ENCODE measurements at regions not wholly inside any gene's neighbourhood (a gene's known extent, or its start where the extent isn't known, plus 50 kb on each side); places are given as distances from the start of the nearest gene placed in this dataset.

- DNase-seq (ENCODE audit: low read depth): no peak
Observed at GRCh38 chr3:94179059-94179458, 116.2 kb downstream of the NSUN3 start.

GRCh38 chr3:94183551-94183950, 120.7 kb downstream of the NSUN3 start:
- no peak for DNase-seq (ENCODE audit: low read depth)

GRCh38 chr3:94184781-94185180, 121.9 kb downstream of the NSUN3 start:
- no peak for DNase-seq (ENCODE audit: low read depth)

GRCh38 chr3:94185753-94186152, 122.9 kb downstream of the NSUN3 start:
- no peak for DNase-seq (ENCODE audit: low read depth)

- DNase-seq (ENCODE audit: low read depth): no peak
Observed at GRCh38 chr3:94187697-94188096, 124.8 kb downstream of the NSUN3 start.

GRCh38 chr3:94195381-94195780, 132.5 kb downstream of the NSUN3 start:
- DNase-seq (ENCODE audit: low read depth): no peak

- DNase-seq (ENCODE audit: low read depth): no peak
Observed at GRCh38 chr3:94206291-94206690, 143.4 kb downstream of the NSUN3 start.

- no peak for DNase-seq (ENCODE audit: low read depth)
Observed at GRCh38 chr3:94210256-94210655, 147.4 kb downstream of the NSUN3 start.

- no peak for DNase-seq (ENCODE audit: low read depth)
Observed at GRCh38 chr3:94217406-94217805, 154.5 kb downstream of the NSUN3 start.

- DNase-seq (ENCODE audit: low read depth): no peak
Observed at GRCh38 chr3:94220426-94220825, 157.6 kb downstream of the NSUN3 start.

GRCh38 chr3:94221829-94222228, 159.0 kb downstream of the NSUN3 start:
- no peak for DNase-seq (ENCODE audit: low read depth)

GRCh38 chr3:94225148-94225865, 162.4 kb downstream of the NSUN3 start:
- no peak for DNase-seq (ENCODE audit: low read depth)

- no peak for DNase-seq (ENCODE audit: low read depth)
Observed at GRCh38 chr3:94226078-94226477, 163.2 kb downstream of the NSUN3 start.

- DNase-seq (ENCODE audit: low read depth): no peak
Observed at GRCh38 chr3:94232921-94233320, 170.1 kb downstream of the NSUN3 start.

- DNase-seq (ENCODE audit: low read depth): no peak
Observed at GRCh38 chr3:94234177-94234788, 171.4 kb downstream of the NSUN3 start.

GRCh38 chr3:94241986-94242385, 179.1 kb downstream of the NSUN3 start:
- no peak for DNase-seq (ENCODE audit: low read depth)

GRCh38 chr3:94246171-94246570, 183.3 kb downstream of the NSUN3 start:
- no peak for DNase-seq (ENCODE audit: low read depth)

GRCh38 chr3:94248042-94248441, 185.2 kb downstream of the NSUN3 start:
- no peak for DNase-seq (ENCODE audit: low read depth)

GRCh38 chr3:94249491-94250079, 186.7 kb downstream of the NSUN3 start:
- peak; percentile 19 for DNase-seq (ENCODE audit: low read depth)

- DNase-seq (ENCODE audit: low read depth): no peak
Observed at GRCh38 chr3:94251566-94251965, 188.7 kb downstream of the NSUN3 start.

- no peak for DNase-seq (ENCODE audit: low read depth)
Observed at GRCh38 chr3:94252316-94252715, 189.5 kb downstream of the NSUN3 start.

GRCh38 chr3:94256888-94257813, 194.3 kb downstream of the NSUN3 start:
- no peak for DNase-seq (ENCODE audit: low read depth)
